DOHH2 (cell line): ENCODE measurements at regions not wholly inside any gene's neighbourhood (a gene's known extent, or its start where the extent isn't known, plus 50 kb on each side); places are given as distances from the start of the nearest gene placed in this dataset.

Experiments
- H3F3A ChIP-seq: fragments of 200-600 bp; sonication (generic), shearing (Covaris generic); 2 replicates; pipeline ENCODE4 v1.6.0; 2016; ENCODE audit warnings: antibody characterized with exemption, mild to moderate bottlenecking; ENCODE audit not compliant: control insufficient read depth, insufficient read depth
- H3K27ac ChIP-seq: fragments of 200-600 bp; sonication (generic); 2 replicates; pipeline ENCODE4 v1.5.1; 2014; ENCODE audit warnings: low read depth, mild to moderate bottlenecking, low read length, moderate library complexity
- H3K27me3 ChIP-seq: fragments of 200-600 bp; sonication (generic); 2 replicates; pipeline ENCODE4 v1.6.1; 2014; ENCODE audit warnings: mild to moderate bottlenecking, low read length, mixed read lengths; ENCODE audit not compliant: control insufficient read depth
- H3K36me3 ChIP-seq: fragments of 200-600 bp; sonication (generic); 2 replicates; pipeline ENCODE4 v1.6.1; 2014; ENCODE audit warnings: mild to moderate bottlenecking, low read length, moderate library complexity, mixed read lengths; ENCODE audit not compliant: control insufficient read depth
- H3K4me1 ChIP-seq: fragments of 200-600 bp; sonication (generic); 2 replicates; pipeline ENCODE4 v1.6.1; 2014; ENCODE audit warnings: mild to moderate bottlenecking, low read length, mixed read lengths; ENCODE audit not compliant: control insufficient read depth
- H3K4me2 ChIP-seq: fragments of 200-600 bp; sonication (generic); 2 replicates; pipeline ENCODE4 v1.6.0; 2014; ENCODE audit warnings: mild to moderate bottlenecking, low read length, moderate library complexity
- H3K4me3 ChIP-seq: fragments of 200-600 bp; sonication (generic); 2 replicates; pipeline ENCODE4 v1.5.1; 2014; ENCODE audit warnings: mild to moderate bottlenecking, low read length, mixed read lengths
- H3K79me2 ChIP-seq: fragments of 200-600 bp; sonication (generic); 2 replicates; pipeline ENCODE4 v1.6.1; 2014; ENCODE audit warnings: mild to moderate bottlenecking, low read length, mixed read lengths; ENCODE audit not compliant: control insufficient read depth
- H3K9me2 ChIP-seq: fragments of 200-600 bp; sonication (generic); replicated peaks from 2 replicates; pipeline ENCODE4 v1.6.1; 2014; ENCODE audit warnings: mild to moderate bottlenecking, low read length, mixed read lengths; ENCODE audit not compliant: control insufficient read depth
- H3K9me3 ChIP-seq: fragments of 200-600 bp; sonication (generic); 2 replicates; pipeline ENCODE4 v1.6.1; 2014; ENCODE audit warnings: antibody characterized with exemption, low read length, mixed read lengths; ENCODE audit not compliant: control insufficient read depth, insufficient read depth
- H4K20me1 ChIP-seq: fragments of 200-600 bp; sonication (generic); 2 replicates; pipeline ENCODE4 v1.6.0; 2014; ENCODE audit warnings: low read depth, mild to moderate bottlenecking, antibody characterized with exemption, low read length, moderate library complexity; ENCODE audit not compliant: control insufficient read depth, insufficient read depth
- EZH2phosphoT487 ChIP-seq: fragments of 200-600 bp; sonication (generic); IDR thresholded peaks from 2 replicates; pipeline ENCODE4 v1.6.1; 2017; ENCODE audit warnings: borderline replicate concordance, mild to moderate bottlenecking, antibody characterized with exemption, low read length, moderate library complexity, mixed read lengths
- TF ChIP-seq, protein P1 (sequence below): fragments of 200-600 bp; sonication (generic); IDR thresholded peaks from one replicate; pipeline ENCODE4 v1.5.1; 2014; ENCODE audit warnings: antibody characterized with exemption, mild to moderate bottlenecking, low read depth, low read length; ENCODE audit not compliant: poor library complexity, severe bottlenecking

DNA sequence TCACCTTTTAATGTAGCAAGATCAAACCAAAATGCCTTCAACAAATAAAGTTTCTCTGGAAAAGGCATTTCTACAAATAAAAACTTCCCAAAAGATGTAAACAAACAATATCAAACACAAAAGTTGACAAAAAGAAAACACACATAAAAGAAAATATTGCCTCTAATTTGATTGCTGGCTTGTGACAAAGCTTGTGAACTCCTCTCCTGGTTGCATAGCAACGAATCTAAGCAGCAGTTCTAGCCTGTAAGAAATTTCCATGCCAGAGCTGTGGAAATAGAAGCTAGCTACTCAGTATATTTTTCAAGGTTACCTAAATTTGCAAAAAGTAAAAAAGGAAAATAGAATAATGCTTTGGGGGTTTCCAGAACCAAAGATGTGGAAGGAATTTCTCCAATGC is 173.9 kb upstream of the CDK1 start:
- no peak for TF ChIP-seq EZH2phosphoT487
- TF ChIP-seq, protein P1, sequence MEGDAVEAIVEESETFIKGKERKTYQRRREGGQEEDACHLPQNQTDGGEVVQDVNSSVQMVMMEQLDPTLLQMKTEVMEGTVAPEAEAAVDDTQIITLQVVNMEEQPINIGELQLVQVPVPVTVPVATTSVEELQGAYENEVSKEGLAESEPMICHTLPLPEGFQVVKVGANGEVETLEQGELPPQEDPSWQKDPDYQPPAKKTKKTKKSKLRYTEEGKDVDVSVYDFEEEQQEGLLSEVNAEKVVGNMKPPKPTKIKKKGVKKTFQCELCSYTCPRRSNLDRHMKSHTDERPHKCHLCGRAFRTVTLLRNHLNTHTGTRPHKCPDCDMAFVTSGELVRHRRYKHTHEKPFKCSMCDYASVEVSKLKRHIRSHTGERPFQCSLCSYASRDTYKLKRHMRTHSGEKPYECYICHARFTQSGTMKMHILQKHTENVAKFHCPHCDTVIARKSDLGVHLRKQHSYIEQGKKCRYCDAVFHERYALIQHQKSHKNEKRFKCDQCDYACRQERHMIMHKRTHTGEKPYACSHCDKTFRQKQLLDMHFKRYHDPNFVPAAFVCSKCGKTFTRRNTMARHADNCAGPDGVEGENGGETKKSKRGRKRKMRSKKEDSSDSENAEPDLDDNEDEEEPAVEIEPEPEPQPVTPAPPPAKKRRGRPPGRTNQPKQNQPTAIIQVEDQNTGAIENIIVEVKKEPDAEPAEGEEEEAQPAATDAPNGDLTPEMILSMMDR = no peak
- Histone ChIP-seq H3K4me3 (no peak overlapping the region), H3K9me3 (no peaks in the 10 kb centered on the region), H3K4me1 (no peaks in the 10 kb centered on the region), H3K79me2 (no peaks in the 10 kb centered on the region), H3K4me2 (no peak overlapping the region), H3K27ac (no peak overlapping the region), H4K20me1 (no peaks in the 10 kb centered on the region), H3K27me3 (peaks cover 3% of the 10 kb centered on the region; the same call in 1 of the 2 replicates), H3F3A (no peaks in the 10 kb centered on the region), H3K36me3 (no peaks in the 10 kb centered on the region), H3K9me2 (no peaks in the 10 kb centered on the region)

DNA sequence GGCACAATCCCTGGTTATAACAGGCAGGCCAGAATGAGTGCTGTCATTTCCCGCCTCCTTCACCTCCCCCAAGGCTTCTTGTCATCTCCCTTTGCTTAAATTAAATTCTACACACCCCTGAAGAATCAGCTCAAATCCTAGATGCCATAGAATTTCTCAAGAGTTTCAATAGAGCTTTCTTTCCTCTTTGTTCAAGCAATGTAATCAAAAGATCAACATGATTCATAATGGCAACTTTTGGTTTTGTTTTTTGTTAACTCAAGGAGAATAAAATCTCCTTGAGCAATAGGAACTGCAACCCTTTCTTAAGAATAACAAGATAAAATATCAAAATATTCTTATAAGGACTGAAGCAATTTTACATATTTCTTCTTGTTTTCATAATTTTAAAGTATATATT is 180.8 kb upstream of the CDK1 start:
- no peaks in the 10 kb centered on the region for H3K9me2 ChIP-seq
- no peak overlapping the region for H3K4me3 ChIP-seq
- no peaks in the 10 kb centered on the region for H3K79me2 ChIP-seq
- no peaks in the 10 kb centered on the region for H4K20me1 ChIP-seq
- TF ChIP-seq, protein P1 = no peak
- no peak for TF ChIP-seq EZH2phosphoT487
- H3K4me2 ChIP-seq = no peak overlapping the region
- H3F3A ChIP-seq = no peaks in the 10 kb centered on the region
- no peaks in the 10 kb centered on the region for H3K9me3 ChIP-seq
- no peaks in the 10 kb centered on the region for H3K36me3 ChIP-seq
- H3K4me1 ChIP-seq = no peaks in the 10 kb centered on the region
- peaks cover 4% of the 10 kb centered on the region; the same call in 1 of the 2 replicates for H3K27me3 ChIP-seq
- H3K27ac ChIP-seq = no peak overlapping the region

DNA sequence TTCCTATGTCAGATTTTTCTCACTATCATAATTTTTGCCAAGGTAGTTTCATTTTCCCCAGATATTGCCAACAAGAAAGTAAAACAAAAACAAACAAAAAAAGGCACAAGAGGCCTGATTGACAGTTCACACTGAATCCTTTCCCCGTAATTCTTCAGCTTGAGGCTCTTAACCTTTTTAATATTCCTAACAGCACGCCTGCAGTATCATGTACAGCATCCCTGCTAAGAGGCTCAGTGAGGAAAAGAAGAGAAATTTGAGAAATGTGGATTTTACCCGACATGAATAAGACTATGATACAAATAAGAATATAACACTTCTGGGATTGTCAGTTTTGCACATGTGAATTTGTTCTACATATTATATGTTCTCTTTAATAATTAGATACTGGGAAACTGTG is 182.4 kb upstream of the CDK1 start:
- peaks cover 4% of the 10 kb centered on the region; the same call in 1 of the 2 replicates for H3K27me3 ChIP-seq
- no peaks in the 10 kb centered on the region for H3K79me2 ChIP-seq
- H4K20me1 ChIP-seq = no peaks in the 10 kb centered on the region
- H3K4me2 ChIP-seq = no peak overlapping the region
- H3K27ac ChIP-seq = no peak overlapping the region
- no peaks in the 10 kb centered on the region for H3K4me1 ChIP-seq
- no peaks in the 10 kb centered on the region for H3K9me2 ChIP-seq
- no peaks in the 10 kb centered on the region for H3K9me3 ChIP-seq
- H3F3A ChIP-seq = no peaks in the 10 kb centered on the region
- no peaks in the 10 kb centered on the region for H3K36me3 ChIP-seq
- no peak for TF ChIP-seq EZH2phosphoT487
- TF ChIP-seq, protein P1 = no peak
- no peak overlapping the region for H3K4me3 ChIP-seq
